NCI-H1092 (cell line): ENCODE measurements at regions not wholly inside any gene's neighbourhood (a gene's known extent, or its start where the extent isn't known, plus 50 kb on each side); places are given as distances from the start of the nearest gene placed in this dataset.

Experiments
- DNase-seq: peaks from one replicate; lab custom pipeline; 2025; lab: John Stamatoyannopoulos, UW

GRCh38 chr15:81774309-81774708 lies 271.5 kb downstream of the MEX3B start:
- DNase-seq = no peak

- no peak for DNase-seq
Observed at GRCh38 chr15:81768773-81769172, 277.0 kb downstream of the MEX3B start.

- DNase-seq = no peak
Observed at GRCh38 chr15:81766829-81767475, 278.9 kb downstream of the MEX3B start.

- DNase-seq = no peak
Observed at GRCh38 chr15:81765816-81766215, 280.0 kb downstream of the MEX3B start.

GRCh38 chr15:81763304-81763703 lies 282.5 kb downstream of the MEX3B start:
- DNase-seq = no peak

- no peak for DNase-seq
Observed at GRCh38 chr15:81760686-81761085, 285.1 kb downstream of the MEX3B start.

GRCh38 chr15:81758818-81759284 lies 287.0 kb downstream of the MEX3B start:
- DNase-seq = no peak

GRCh38 chr15:81755626-81756025 lies 290.2 kb downstream of the MEX3B start:
- DNase-seq = no peak

GRCh38 chr15:81754078-81754477 lies 291.7 kb downstream of the MEX3B start:
- no peak for DNase-seq

GRCh38 chr15:81752974-81753373 lies 292.8 kb downstream of the MEX3B start:
- peak; percentile 31 for DNase-seq

GRCh38 chr15:81752546-81752942 lies 293.3 kb downstream of the MEX3B start:
- DNase-seq = peak; percentile 89

GRCh38 chr15:81751816-81752545 lies 293.8 kb downstream of the MEX3B start:
- peak; percentile 32 for DNase-seq

- DNase-seq = no peak
Observed at GRCh38 chr15:81751256-81751655, 294.6 kb downstream of the MEX3B start.

- peak; percentile 30 for DNase-seq
Observed at GRCh38 chr15:81749716-81750375, 296.0 kb downstream of the MEX3B start.

- no peak for DNase-seq
Observed at GRCh38 chr15:81747482-81747881, 298.3 kb downstream of the MEX3B start.

GRCh38 chr15:81747026-81747425 lies 298.8 kb downstream of the MEX3B start:
- DNase-seq = no peak

GRCh38 chr15:81744364-81744763 lies 301.5 kb downstream of the MEX3B start:
- no peak for DNase-seq

- no peak for DNase-seq
Observed at GRCh38 chr15:81740416-81740815, 305.4 kb downstream of the MEX3B start.

GRCh38 chr15:81729340-81729739 lies 316.5 kb downstream of the MEX3B start:
- no peak for DNase-seq

GRCh38 chr15:81728726-81729125 lies 317.1 kb downstream of the MEX3B start:
- DNase-seq = no peak

GRCh38 chr15:81725590-81725989 lies 320.2 kb downstream of the MEX3B start:
- no peak for DNase-seq

GRCh38 chr15:81724536-81724935 lies 321.3 kb downstream of the MEX3B start:
- DNase-seq = no peak

GRCh38 chr15:81723701-81724100 lies 322.1 kb downstream of the MEX3B start:
- no peak for DNase-seq
